ENCODE measurements at regions not wholly inside any gene's neighbourhood (a gene's known extent, or its start where the extent isn't known, plus 50 kb on each side); places are given as distances from the start of the nearest gene placed in this dataset.

GRCh38 chrX:131901546-131901945 lies 121.6 kb upstream of the STK26 start:
- H3K4me3 ChIP-seq: no peak overlapping the region
- no peak for TF ChIP-seq CTCF (IDR thresholded peaks at IDR 0.05)
- H3K27ac ChIP-seq: no peak overlapping the region
- no peaks in the 10 kb centered on the region for H3K9me3 ChIP-seq
- H3K4me1 ChIP-seq (ENCODE audit: control insufficient read depth in 1 of 2, low read depth in 2 of 2): no peaks in the 10 kb centered on the region
- ATAC-seq (ENCODE audit: insufficient number of reproducible peaks, low FRiP score, low read depth) (no peak), DNase-seq (ENCODE audit: low spot score) (no peak)
- no peaks in the 10 kb centered on the region for H3K27me3 ChIP-seq (replicated peaks; ENCODE audit: insufficient read depth)
- no peaks in the 10 kb centered on the region for H3K36me3 ChIP-seq

- no peak overlapping the region for H3K27ac ChIP-seq
- no peak for ATAC-seq (ENCODE audit: insufficient number of reproducible peaks, low FRiP score, low read depth)
- H3K4me1 ChIP-seq (ENCODE audit: control insufficient read depth in 1 of 2, low read depth in 2 of 2): no peaks in the 10 kb centered on the region
- H3K4me3 ChIP-seq: no peak overlapping the region
- DNase-seq (ENCODE audit: low spot score): no peak
- H3K9me3 ChIP-seq: no peaks in the 10 kb centered on the region
- H3K27me3 ChIP-seq (replicated peaks; ENCODE audit: insufficient read depth): no peaks in the 10 kb centered on the region
- H3K36me3 ChIP-seq: no peaks in the 10 kb centered on the region
- TF ChIP-seq CTCF (IDR thresholded peaks at IDR 0.05): no peak
Measured at GRCh38 chrX:131907488-131908314, 115.4 kb upstream of the STK26 start.

- Histone ChIP-seq H3K27ac (no peak overlapping the region), H3K9me3 (no peaks in the 10 kb centered on the region), H3K4me3 (no peak overlapping the region), H3K36me3 (no peaks in the 10 kb centered on the region), H3K27me3 (replicated peaks; ENCODE audit: insufficient read depth) (no peaks in the 10 kb centered on the region), H3K4me1 (ENCODE audit: control insufficient read depth in 1 of 2, low read depth in 2 of 2) (no peaks in the 10 kb centered on the region)
- no peak for DNase-seq (ENCODE audit: low spot score)
- TF ChIP-seq CTCF (IDR thresholded peaks at IDR 0.05): no peak
- ATAC-seq (ENCODE audit: insufficient number of reproducible peaks, low FRiP score, low read depth): no peak
Measured at GRCh38 chrX:131910586-131910985, 112.5 kb upstream of the STK26 start.

- Histone ChIP-seq H3K9me3 (no peaks in the 10 kb centered on the region), H3K36me3 (no peaks in the 10 kb centered on the region), H3K27me3 (replicated peaks; ENCODE audit: insufficient read depth) (no peaks in the 10 kb centered on the region), H3K4me3 (no peak overlapping the region), H3K4me1 (ENCODE audit: control insufficient read depth in 1 of 2, low read depth in 2 of 2) (no peaks in the 10 kb centered on the region), H3K27ac (no peak overlapping the region)
- TF ChIP-seq CTCF (IDR thresholded peaks at IDR 0.05): no peak
- ATAC-seq (ENCODE audit: insufficient number of reproducible peaks, low FRiP score, low read depth) (no peak), DNase-seq (ENCODE audit: low spot score) (no peak)
Measured at GRCh38 chrX:131915488-131915887, 107.6 kb upstream of the STK26 start.

- ATAC-seq (ENCODE audit: insufficient number of reproducible peaks, low FRiP score, low read depth) (no peak), DNase-seq (ENCODE audit: low spot score) (no peak)
- no peak for TF ChIP-seq CTCF (IDR thresholded peaks at IDR 0.05)
- H3K4me3 ChIP-seq: no peak overlapping the region
- no peaks in the 10 kb centered on the region for H3K27me3 ChIP-seq (replicated peaks; ENCODE audit: insufficient read depth)
- no peaks in the 10 kb centered on the region for H3K9me3 ChIP-seq
- no peaks in the 10 kb centered on the region for H3K36me3 ChIP-seq
- H3K27ac ChIP-seq: no peak overlapping the region
- H3K4me1 ChIP-seq (ENCODE audit: control insufficient read depth in 1 of 2, low read depth in 2 of 2): no peaks in the 10 kb centered on the region
Measured at GRCh38 chrX:131917588-131917987, 105.5 kb upstream of the STK26 start.
